Breast epithelium (tissue), 3 donors: ENCODE measurements at regions not wholly inside any gene's neighbourhood (a gene's known extent, or its start where the extent isn't known, plus 50 kb on each side); places are given as distances from the start of the nearest gene placed in this dataset.

Experiments
- CTCF ChIP-seq, 3 donors: fragments of 450-650 bp; IDR thresholded peaks; one replicate each; pipeline ENCODE4 v1.5.1; 2016 to 2017; ENCODE audit warnings: antibody characterized with exemption in 3 of 3, mild to moderate bottlenecking in 3 of 3, moderate library complexity in 3 of 3
- POLR2A ChIP-seq: fragments of 450-650 bp; IDR thresholded peaks from one replicate; pipeline ENCODE4 v1.6.1; 2016; ENCODE audit warnings: antibody characterized with exemption, mild to moderate bottlenecking, moderate library complexity

- TF ChIP-seq CTCF (IDR thresholded peaks at IDR 0.05) (no peak), POLR2A (no peak)
Observed at GRCh38 chr13:66224663-66225062, 1005.5 kb downstream of the PCDH9 start.
